Right renal cortex interstitium (tissue), 3 donors: ENCODE measurements at regions not wholly inside any gene's neighbourhood (a gene's known extent, or its start where the extent isn't known, plus 50 kb on each side); places are given as distances from the start of the nearest gene placed in this dataset.
"Not testable (repeated sequence)": the region's sequence is repeated elsewhere in the genome, so short reads cannot be mapped to it uniquely, and the experiment has no call there.

Source experiments
- DNase-seq, 3 donors: peaks; one replicate each; pipeline ENCODE4 v3.0.0-alpha.2; 2013; ENCODE audit warnings: low read depth in 3 of 3, low spot score in 2 of 3

GRCh38 chr10:36033808-36034207 is 391.7 kb upstream of the FZD8 start:
- DNase-seq, result no peak

- no peak for DNase-seq
These were observed 388.4 kb upstream of the FZD8 start for GRCh38 chr10:36030516-36030915.

DNA sequence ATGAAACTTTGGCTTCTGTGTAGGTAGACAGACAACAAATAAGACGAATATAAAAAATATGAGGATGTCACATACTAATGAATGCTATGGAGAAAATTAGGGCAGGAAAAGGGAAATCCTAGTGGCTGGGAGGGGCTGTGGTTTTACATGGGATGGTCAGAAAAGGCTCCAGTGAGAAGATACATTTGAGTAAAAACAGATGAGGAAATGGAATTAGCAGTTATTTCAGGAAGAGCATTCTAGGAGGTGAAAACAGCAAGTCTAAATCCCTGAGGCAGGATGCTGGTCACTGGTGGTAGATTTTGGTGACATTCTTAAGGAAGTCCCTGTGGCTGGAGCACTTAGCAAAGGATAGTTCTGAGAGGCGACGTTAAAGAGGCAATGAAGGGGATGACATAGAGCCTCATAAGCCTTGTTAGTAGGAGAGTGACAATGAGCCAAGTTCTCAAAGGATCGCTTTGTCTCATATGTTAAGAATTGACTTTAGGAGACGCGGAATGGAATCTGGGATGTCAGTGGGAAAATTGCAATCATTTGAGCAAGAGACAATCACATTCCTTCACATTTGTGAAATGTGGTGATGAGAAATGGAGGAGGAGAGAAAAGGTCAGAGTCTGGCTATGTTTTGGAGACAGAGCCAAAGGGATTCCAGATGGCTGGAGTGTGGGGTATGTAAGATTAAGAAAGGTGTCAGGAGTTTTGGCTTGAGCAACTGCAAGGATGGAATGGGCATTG is 384.7 kb upstream of the FZD8 start:
- DNase-seq, result no peak

GRCh38 chr10:36026081-36026480 is 384.0 kb upstream of the FZD8 start:
- DNase-seq, result no peak

- DNase-seq, result no peak
These were observed 381.8 kb upstream of the FZD8 start for GRCh38 chr10:36023939-36024338.

DNA sequence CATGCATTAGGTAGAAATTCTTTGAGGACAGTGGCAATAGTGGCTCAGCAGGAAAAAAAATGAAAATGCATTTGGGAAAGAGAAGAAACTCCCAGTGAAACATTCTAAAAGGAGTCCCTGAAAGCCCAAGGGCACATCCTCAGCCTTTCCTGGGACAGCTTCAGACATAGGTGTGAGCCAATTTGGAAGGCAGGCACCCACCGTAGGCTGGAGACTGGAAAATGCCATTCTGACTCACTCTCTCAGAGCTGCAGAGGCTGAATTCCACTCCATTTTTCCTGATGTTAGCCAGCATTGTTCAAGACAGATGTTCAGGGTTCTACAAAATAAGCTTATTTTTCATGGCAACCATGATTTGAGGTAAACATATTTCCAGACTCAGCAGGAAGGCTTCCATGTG is 379.0 kb upstream of the FZD8 start:
- DNase-seq, result no peak

DNA sequence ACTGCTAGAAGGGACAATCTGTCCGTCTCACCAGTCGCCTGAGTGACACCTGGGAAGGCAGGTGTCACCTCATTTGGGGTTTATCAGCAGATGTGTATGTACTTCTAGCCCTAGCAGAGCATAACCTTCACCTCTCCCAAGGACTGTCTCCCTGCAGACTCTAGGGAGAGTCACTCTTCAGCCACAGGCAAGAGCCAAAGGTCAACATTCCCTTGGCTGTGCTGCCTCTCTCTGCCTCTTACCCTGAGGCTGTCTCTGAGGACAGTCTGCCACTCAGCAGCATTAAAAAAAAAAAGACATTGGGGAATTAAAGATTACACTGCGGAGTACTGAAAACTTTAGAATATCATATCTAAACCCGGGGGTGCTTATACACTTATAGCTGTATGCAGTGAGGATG is 377.7 kb upstream of the FZD8 start:
- no peak for DNase-seq

- no peak for DNase-seq
These were observed 376.9 kb upstream of the FZD8 start for GRCh38 chr10:36018996-36019395.

- DNase-seq, result no peak
These were observed 375.0 kb upstream of the FZD8 start for GRCh38 chr10:36017137-36017536.

GRCh38 chr10:36007369-36007768 is 365.3 kb upstream of the FZD8 start:
- no peak for DNase-seq

- no peak for DNase-seq
These were observed 361.6 kb upstream of the FZD8 start for GRCh38 chr10:36003688-36004087.

DNA sequence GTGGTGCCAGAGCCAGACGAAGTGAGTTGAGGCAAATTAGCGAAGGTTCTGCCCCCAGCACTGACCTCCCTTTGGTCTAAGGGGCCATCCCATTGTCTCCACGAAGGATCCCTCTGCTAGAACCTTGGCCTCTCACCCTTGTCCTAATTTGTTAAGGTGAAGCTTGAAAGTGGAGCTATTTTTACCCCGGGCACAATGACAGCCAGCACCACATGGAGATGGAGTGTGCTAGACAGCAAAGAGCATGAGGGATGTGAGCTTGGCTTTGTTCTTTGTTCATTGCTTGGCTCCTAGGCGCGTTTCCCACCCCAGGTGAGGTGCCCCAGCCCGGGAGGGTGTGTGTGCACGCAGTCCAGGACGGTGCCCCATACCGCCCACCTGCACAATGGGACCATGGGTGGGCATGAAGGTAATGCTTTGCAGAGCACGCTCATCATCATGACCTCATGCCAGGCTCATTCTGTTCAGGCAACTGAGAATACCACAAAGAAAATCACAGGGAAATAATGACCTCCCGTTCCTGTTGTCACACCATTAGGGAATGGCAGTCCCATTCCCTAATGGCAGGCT is 361.0 kb upstream of the FZD8 start:
- DNase-seq, result no peak

- DNase-seq, result no peak
These were observed 360.3 kb upstream of the FZD8 start for GRCh38 chr10:36002445-36002844.

DNA sequence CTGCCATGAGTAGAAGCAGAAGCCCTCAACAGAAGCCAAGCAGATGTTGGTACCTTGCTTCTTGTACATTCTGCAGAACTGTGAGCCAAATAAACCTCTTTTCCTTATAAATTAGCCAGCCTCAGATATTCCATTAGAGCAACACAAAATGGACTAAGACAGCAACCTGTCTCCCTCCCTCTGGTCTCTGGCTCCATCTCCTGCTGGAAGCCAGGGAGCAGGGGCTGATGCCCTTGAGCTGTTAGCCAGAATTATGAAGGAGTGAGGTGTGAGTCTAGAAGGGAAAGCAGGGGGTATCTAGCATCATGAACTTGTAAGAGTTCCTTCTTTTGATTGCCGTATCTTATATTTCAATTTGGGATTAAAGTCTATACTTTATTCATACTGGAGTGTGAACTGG is 358.7 kb upstream of the FZD8 start:
- DNase-seq, result not testable (repeated sequence)

- DNase-seq, result no peak
These were observed 355.9 kb upstream of the FZD8 start for GRCh38 chr10:35998026-35998425.

- no peak for DNase-seq
These were observed 353.4 kb upstream of the FZD8 start for GRCh38 chr10:35995485-35995884.

DNA sequence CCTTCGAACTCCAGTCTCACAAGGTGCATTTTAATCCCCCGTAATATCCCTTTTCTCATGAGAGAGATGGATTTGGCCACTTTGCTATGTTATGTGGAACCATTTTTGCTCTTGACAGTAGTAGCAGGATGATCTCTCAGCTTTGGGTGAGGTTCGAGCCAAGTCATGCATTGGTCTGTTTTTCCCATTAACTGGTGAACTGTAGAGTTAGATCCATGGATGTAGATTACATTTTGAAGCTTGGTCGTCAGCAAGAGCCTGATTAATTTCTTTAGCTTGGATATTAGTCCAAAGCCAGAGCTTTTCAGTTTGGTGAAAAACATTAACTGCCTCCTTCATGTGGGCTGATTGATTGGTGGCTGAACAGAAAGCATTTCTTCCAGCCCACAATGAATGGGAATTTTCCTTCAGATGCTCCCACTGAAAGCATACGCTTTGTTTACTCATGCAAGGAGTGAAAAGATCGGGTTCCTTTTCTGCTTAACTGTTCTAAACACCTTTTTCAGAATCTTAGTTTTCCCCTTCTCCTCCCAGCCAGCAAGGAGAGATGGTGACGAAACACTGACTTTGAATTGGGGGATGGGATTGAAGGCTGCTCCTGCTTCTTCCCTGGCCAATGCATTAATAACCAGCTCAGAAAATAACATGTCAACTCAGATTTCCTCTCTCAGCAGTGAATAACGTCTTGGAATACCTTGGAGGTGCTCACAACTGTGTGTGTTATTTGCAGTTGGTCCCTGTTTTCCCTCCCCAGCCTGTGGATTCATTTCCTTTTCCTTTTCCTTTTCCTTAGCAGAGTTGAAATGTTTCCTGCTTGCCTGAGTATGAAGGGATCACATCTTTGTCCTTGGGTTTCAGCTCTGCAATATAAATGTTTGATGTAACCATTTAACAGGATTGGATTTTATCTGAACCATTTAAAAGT is 351.8 kb upstream of the FZD8 start:
- no peak for DNase-seq

DNA sequence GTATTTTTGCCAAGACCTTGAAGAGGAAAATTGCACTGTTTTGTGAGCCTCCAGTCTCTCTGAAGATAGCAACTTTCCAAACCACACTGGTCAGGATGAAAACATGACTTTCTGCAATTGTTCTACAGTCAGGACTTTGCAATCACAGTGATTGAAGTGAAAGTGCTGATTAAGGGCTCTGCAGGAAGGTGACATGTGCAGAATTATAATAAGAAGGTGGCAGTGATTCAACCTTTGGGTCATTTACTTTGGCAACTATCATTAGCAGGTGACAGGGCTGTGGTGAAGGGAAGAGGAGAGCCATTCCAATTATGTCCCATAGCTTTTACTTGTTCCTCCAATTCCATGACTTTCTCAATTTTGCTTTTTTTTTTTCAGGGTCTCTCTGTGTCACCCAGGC is 350.0 kb upstream of the FZD8 start:
- DNase-seq, result no peak

GRCh38 chr10:35986756-35987502 is 344.8 kb upstream of the FZD8 start:
- no peak for DNase-seq

GRCh38 chr10:35979116-35979515 is 337.0 kb upstream of the FZD8 start:
- no peak for DNase-seq
